HEK293 (cell line): ENCODE measurements at regions not wholly inside any gene's neighbourhood (a gene's known extent, or its start where the extent isn't known, plus 50 kb on each side); places are given as distances from the start of the nearest gene placed in this dataset.

Experiments used
- CTCF ChIA-PET: fragments of 350-600 bp; formaldehyde crosslinking; extraction: SDS; loops from one replicate; lab custom pipeline; 2021; ENCODE audit warnings: antibody characterized with exemption; lab: Yijun Ruan, JAX
- POLR2A ChIA-PET: fragments of 300-600 bp; formaldehyde crosslinking; extraction: SDS; loops from one replicate; lab custom pipeline; 2020; ENCODE audit warnings: antibody characterized with exemption, inconsistent platforms; lab: Yijun Ruan, JAX
- H3K27ac ChIP-seq: fragments of 200-500 bp; sonication (Bioruptor generic); 2 replicates; pipeline ENCODE4 v1.5.1; 2014; ENCODE audit warnings: low read depth, low read length, control low read depth, inconsistent platforms; ENCODE audit errors: extremely low read depth
- H3K36me3 ChIP-seq, 2 experiments: fragments of 200-500 bp in 1 of 2; sonication (Bioruptor generic) in 1 of 2; 1 replicate in 1 of 2; 2 replicates in 1 of 2; pipeline ENCODE4 v1.5.1; 2014 to 2017; ENCODE audit warnings: inconsistent platforms in 2 of 2, low read length in 2 of 2; ENCODE audit not compliant: control insufficient read depth in 2 of 2, insufficient read depth in 1 of 2
- H3K4me1 ChIP-seq: fragments of 200-500 bp; sonication (Bioruptor generic); 2 replicates; pipeline ENCODE4 v1.5.1; 2014; ENCODE audit warnings: mild to moderate bottlenecking, low read length, inconsistent platforms; ENCODE audit not compliant: control insufficient read depth, insufficient read depth
- H3K4me3 ChIP-seq: 2 replicates; pipeline ENCODE4 v1.5.1; 2011; ENCODE audit warnings: low read depth, mild to moderate bottlenecking, control low read depth, low read length, moderate library complexity
- H3K9me3 ChIP-seq: fragments of 200-500 bp; sonication (Bioruptor generic); 2 replicates; pipeline ENCODE4 v1.5.1; 2014; ENCODE audit warnings: low read depth, low read length, inconsistent platforms; ENCODE audit not compliant: control insufficient read depth, insufficient read depth
- CTCF ChIP-seq: fragments of 450-650 bp; formaldehyde crosslinking; IDR thresholded peaks from 2 replicates; pipeline ENCODE4 v1.5.1; 2016; ENCODE audit warnings: missing biosample characterization, missing genetic modification characterization
- GLIS2 ChIP-seq: fragments of 450-650 bp; formaldehyde crosslinking; IDR thresholded peaks from 2 replicates; pipeline ENCODE4 v1.5.1; 2016; ENCODE audit warnings: missing biosample characterization, missing genetic modification characterization
- REPIN1 ChIP-seq: fragments of 450-650 bp; formaldehyde crosslinking; IDR thresholded peaks from 2 replicates; pipeline ENCODE4 v1.5.1; 2017; ENCODE audit warnings: missing biosample characterization, missing genetic modification characterization, low read depth
- ZBTB17 ChIP-seq: fragments of 450-650 bp; formaldehyde crosslinking; IDR thresholded peaks from 2 replicates; pipeline ENCODE4 v1.5.1; 2016; ENCODE audit warnings: missing biosample characterization, missing genetic modification characterization
- ZBTB44 ChIP-seq: fragments of 450-650 bp; IDR thresholded peaks from 2 replicates; pipeline ENCODE4 v1.5.1; 2018; ENCODE audit warnings: missing biosample characterization, mild to moderate bottlenecking, missing genetic modification characterization
- ZEB2 ChIP-seq: fragments of 450-650 bp; formaldehyde crosslinking; IDR thresholded peaks from 2 replicates; pipeline ENCODE4 v1.5.1; 2016; ENCODE audit warnings: missing biosample characterization, missing genetic modification characterization
- ZNF10 ChIP-seq: fragments of 450-650 bp; formaldehyde crosslinking; IDR thresholded peaks from 2 replicates; pipeline ENCODE4 v1.5.1; 2017; ENCODE audit warnings: missing biosample characterization, missing genetic modification characterization
- ZNF423 ChIP-seq: fragments of 450-650 bp; formaldehyde crosslinking; IDR thresholded peaks from 2 replicates; pipeline ENCODE4 v1.5.1; 2016; ENCODE audit warnings: missing biosample characterization, missing genetic modification characterization
- ZNF639 ChIP-seq: fragments of 450-650 bp; formaldehyde crosslinking; IDR thresholded peaks from 2 replicates; pipeline ENCODE4 v1.5.1; 2016; ENCODE audit warnings: missing biosample characterization, missing genetic modification characterization
- ZNF654 ChIP-seq: fragments of 450-650 bp; formaldehyde crosslinking; IDR thresholded peaks from 2 replicates; pipeline ENCODE4 v1.5.1; 2016; ENCODE audit warnings: low read depth, missing biosample characterization, missing genetic modification characterization
- ZNF660 ChIP-seq: fragments of 450-650 bp; IDR thresholded peaks from 2 replicates; pipeline ENCODE4 v1.5.1; 2018; ENCODE audit warnings: missing biosample characterization, mild to moderate bottlenecking, missing genetic modification characterization
- ZNF664 ChIP-seq: fragments of 450-650 bp; formaldehyde crosslinking; IDR thresholded peaks from 2 replicates; pipeline ENCODE4 v1.5.1; 2016; ENCODE audit warnings: missing biosample characterization, missing genetic modification characterization
- ZNF692 ChIP-seq: fragments of 450-650 bp; formaldehyde crosslinking; IDR thresholded peaks from 2 replicates; pipeline ENCODE4 v1.5.1; 2016; ENCODE audit warnings: missing biosample characterization, missing genetic modification characterization
- ZNF792 ChIP-seq: fragments of 450-650 bp; formaldehyde crosslinking; IDR thresholded peaks from 2 replicates; pipeline ENCODE4 v1.5.1; 2016; ENCODE audit warnings: missing biosample characterization, missing genetic modification characterization
- ZNF837 ChIP-seq: fragments of 450-650 bp; formaldehyde crosslinking; IDR thresholded peaks from 2 replicates; pipeline ENCODE4 v1.5.1; 2016; ENCODE audit warnings: missing biosample characterization, missing genetic modification characterization
- ZSCAN30 ChIP-seq: fragments of 450-650 bp; IDR thresholded peaks from 2 replicates; pipeline ENCODE4 v1.5.1; 2018; ENCODE audit warnings: missing biosample characterization, mild to moderate bottlenecking, missing genetic modification characterization, moderate library complexity
- ZSCAN5A ChIP-seq: fragments of 450-650 bp; formaldehyde crosslinking; IDR thresholded peaks from 2 replicates; pipeline ENCODE4 v1.5.1; 2016; ENCODE audit warnings: missing biosample characterization, missing genetic modification characterization

GRCh38 chr2:207473049-207473930 is 56.5 kb upstream of the CREB1 start:
- Histone ChIP-seq H3K4me3 (no peak overlapping the region), H3K4me1 (no peaks in the 10 kb centered on the region), H3K27ac (no peak overlapping the region), H3K9me3 (no peaks in the 10 kb centered on the region), H3K36me3 (no peaks in the 10 kb centered on the region)
- ChIA-PET POLR2A (no interaction called here), CTCF (interaction anchor here (0.6 to 3.5 kb wide), 27 partner anchors 11 to 1447 kb away, joined by 3 to 34 read pairs (median 3); no protein-coding TSS in a partner anchor)
- TF ChIP-seq ZSCAN30 (peak; percentile 75; the same call in 1 of the 2 replicates), ZNF837 (tag by site-specific recombination) (no peak), ZBTB17 (no peak), CTCF (peak; percentile 53; the same call in 1 of the 2 replicates), ZNF639 (tag by site-specific recombination) (no peak), GLIS2 (tag by site-specific recombination) (no peak), ZBTB44 (peak; percentile 80), ZNF792 (tag by site-specific recombination) (no peak), ZNF423 (tag by site-specific recombination) (no peak), ZNF692 (no peak), ZNF654 (peak; percentile 64), ZNF660 (0 out of 2 replicates have a peak, but pooled peaks have one; percentile 22), ZEB2 (tag by site-specific recombination) (no peak), ZSCAN5A (tag by site-specific recombination) (no peak), REPIN1 (tag by site-specific recombination) (no peak), ZNF10 (tag by site-specific recombination) (no peak)

- TF ChIP-seq ZNF664 (tag by site-specific recombination): no peak
- Histone ChIP-seq H3K36me3 (no peaks in the 10 kb centered on the region), H3K9me3 (no peaks in the 10 kb centered on the region), H3K27ac (no peak overlapping the region), H3K4me1 (no peaks in the 10 kb centered on the region), H3K4me3 (no peak overlapping the region)
- ChIA-PET CTCF (interaction anchor here (0.5 to 3.5 kb wide), 25 partner anchors 16 to 1448 kb away, joined by 3 to 34 read pairs (median 3); no protein-coding TSS in a partner anchor), POLR2A (no interaction called here)
Observed at GRCh38 chr2:207473931-207474235, 55.9 kb upstream of the CREB1 start.
